NT2/D1 (cell line): ENCODE measurements at regions not wholly inside any gene's neighbourhood (a gene's known extent, or its start where the extent isn't known, plus 50 kb on each side); places are given as distances from the start of the nearest gene placed in this dataset.
"Not testable (repeated sequence)": the region's sequence is repeated elsewhere in the genome, so short reads cannot be mapped to it uniquely, and the experiment has no call there.

Experiments used
- DNase-seq: peaks from one replicate; pipeline ENCODE4 v3.0.0-alpha.2; 2011; ENCODE audit warnings: low read depth, low spot score
- H3K27me3 ChIP-seq: 2 replicates; pipeline ENCODE4 v1.6.0; 2011; ENCODE audit warnings: mild to moderate bottlenecking; ENCODE audit not compliant: insufficient read length, insufficient read depth
- H3K36me3 ChIP-seq: 2 replicates; pipeline ENCODE4 v1.6.1; 2011; ENCODE audit warnings: mild to moderate bottlenecking, low read length, mixed read lengths; ENCODE audit not compliant: insufficient read depth, insufficient read length
- H3K4me1 ChIP-seq: 2 replicates; pipeline ENCODE4 v1.5.1; 2011; ENCODE audit not compliant: insufficient read depth, insufficient read length
- H3K4me3 ChIP-seq: 2 replicates; pipeline ENCODE4 v1.5.1; 2011; ENCODE audit warnings: low read depth; ENCODE audit not compliant: insufficient read length
- H3K9ac ChIP-seq: 2 replicates; pipeline ENCODE4 v1.6.0; 2011; ENCODE audit warnings: low read depth; ENCODE audit not compliant: insufficient read length
- H3K9me3 ChIP-seq: 2 replicates; pipeline ENCODE4 v1.5.1; 2011; ENCODE audit warnings: mild to moderate bottlenecking, low read length; ENCODE audit not compliant: insufficient read depth
- SUZ12 ChIP-seq: IDR thresholded peaks from 2 replicates; pipeline ENCODE4 v1.6.1; 2011; ENCODE audit not compliant: insufficient read length, insufficient read depth; ENCODE audit errors: extremely low read depth
- YY1 ChIP-seq: IDR thresholded peaks from 2 replicates; pipeline ENCODE4 v1.6.1; 2011; ENCODE audit not compliant: insufficient read length, insufficient read depth
- ZNF274 ChIP-seq: IDR thresholded peaks from 2 replicates; pipeline ENCODE4 v1.6.1; 2011; ENCODE audit warnings: mild to moderate bottlenecking, low read depth, low read length

DNA sequence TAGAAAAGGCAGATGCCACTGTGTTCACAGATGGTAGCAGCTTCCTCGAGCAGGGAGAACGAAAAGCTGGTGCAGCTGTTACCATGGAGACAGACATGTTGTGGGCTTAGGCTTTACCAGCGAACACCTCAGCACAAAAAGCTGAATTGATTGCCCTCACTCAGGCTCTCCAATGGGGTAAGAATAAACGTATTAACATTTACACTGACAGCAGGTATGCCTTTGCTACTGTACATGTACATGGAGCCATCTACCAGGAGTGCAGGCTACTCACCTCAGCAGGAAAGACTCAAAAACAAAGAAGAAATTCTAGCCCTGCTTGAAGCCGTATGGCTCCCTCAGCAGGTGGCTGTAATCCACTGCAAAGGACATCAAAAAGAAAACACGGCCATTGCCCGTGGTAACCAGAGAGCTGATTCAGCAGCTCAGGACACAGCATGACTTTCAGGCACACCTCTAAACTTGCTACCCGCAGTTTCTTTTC lies 197.7 kb downstream of the ZNF737 start:
- Histone ChIP-seq H3K36me3 (no peaks in the 10 kb centered on the region), H3K9ac (peak overlapping the region; percentile 61), H3K4me1 (peaks cover 6% of the 10 kb centered on the region), H3K27me3 (peaks cover 30% of the 10 kb centered on the region), H3K4me3 (no peak overlapping the region), H3K9me3 (peaks cover 19% of the 10 kb centered on the region; the same call in 1 of the 2 replicates)
- peak; percentile 72 for DNase-seq
- TF ChIP-seq YY1 = no peak
- TF ChIP-seq ZNF274 = no peak
- TF ChIP-seq SUZ12 = no peak

DNA sequence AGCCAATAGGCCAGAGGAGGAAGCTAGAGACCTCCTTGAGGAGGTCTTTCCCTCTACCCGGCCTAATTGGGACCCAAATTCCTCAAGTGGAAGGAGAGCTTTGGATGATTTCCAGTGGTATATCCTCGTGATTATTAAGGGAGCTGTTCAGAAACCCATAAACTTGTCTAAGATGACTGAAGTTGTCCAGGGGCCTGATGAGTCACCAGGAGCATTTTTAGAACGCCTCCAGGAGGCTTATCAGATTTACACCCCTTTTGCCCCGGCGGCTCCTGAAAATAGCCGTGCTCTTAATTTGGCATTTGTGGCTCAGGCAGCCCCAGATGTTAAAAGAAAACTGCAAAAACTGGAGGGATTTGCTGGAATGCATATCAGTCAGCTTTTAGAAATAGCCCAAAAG lies 198.1 kb downstream of the ZNF486 start:
- peaks cover 13% of the 10 kb centered on the region; the same call in 1 of the 2 replicates for H3K9me3 ChIP-seq
- no peak for DNase-seq

DNA sequence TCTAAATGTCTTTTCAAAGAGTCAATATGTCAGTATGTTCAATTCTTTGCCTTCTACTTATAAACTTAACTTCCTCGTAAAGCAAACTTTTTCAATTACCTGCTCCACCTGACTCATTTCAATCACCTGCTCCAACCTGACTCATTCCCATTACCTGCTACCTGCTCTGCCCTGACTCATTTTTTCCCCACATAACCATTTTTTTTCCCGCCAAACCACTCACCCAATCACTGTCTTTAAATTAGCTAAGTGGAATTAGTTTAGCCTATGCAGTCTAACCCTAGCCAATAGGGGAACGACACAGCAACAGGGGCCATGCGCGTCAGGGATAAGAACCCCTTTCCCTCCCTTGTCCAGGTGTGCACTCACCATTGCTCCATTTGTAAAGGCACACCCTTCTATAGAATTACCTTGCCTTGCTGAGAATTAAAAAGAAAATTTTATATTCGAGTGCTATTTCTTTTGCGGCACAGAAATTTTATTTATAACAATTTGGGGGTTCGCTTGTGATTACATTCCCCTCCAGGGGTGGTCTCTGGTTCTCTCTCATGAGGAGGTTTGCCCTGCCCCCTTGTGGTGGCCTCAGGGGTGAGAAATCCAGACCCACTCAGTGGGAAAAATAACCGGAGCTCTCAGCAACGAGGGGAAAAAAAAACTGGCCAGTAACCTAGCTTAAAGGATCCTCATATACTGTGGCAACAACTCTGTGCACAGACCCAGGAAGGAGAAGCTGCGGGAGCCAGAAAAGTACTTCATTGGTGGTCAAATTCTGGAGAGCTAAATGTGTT lies 193.1 kb downstream of the ZNF486 start:
- Histone ChIP-seq H3K4me1 (no peaks in the 10 kb centered on the region), H3K9ac (peak overlapping the region; percentile 42), H3K4me3 (no peak overlapping the region), H3K9me3 (peaks cover 23% of the 10 kb centered on the region), H3K36me3 (no peaks in the 10 kb centered on the region), H3K27me3 (no peaks in the 10 kb centered on the region)
- no peak for DNase-seq
- TF ChIP-seq SUZ12 = no peak
- TF ChIP-seq YY1 = no peak

More for the DNA sequence above, 198.1 kb downstream of the ZNF486 start:
- Histone ChIP-seq H3K36me3 (no peaks in the 10 kb centered on the region), H3K27me3 (peaks cover 23% of the 10 kb centered on the region), H3K4me1 (peaks cover 6% of the 10 kb centered on the region), H3K4me3 (no peak overlapping the region), H3K9ac (no peak overlapping the region)
- TF ChIP-seq ZNF274 = no peak
- no peak for TF ChIP-seq SUZ12
- TF ChIP-seq YY1 = no peak

DNA sequence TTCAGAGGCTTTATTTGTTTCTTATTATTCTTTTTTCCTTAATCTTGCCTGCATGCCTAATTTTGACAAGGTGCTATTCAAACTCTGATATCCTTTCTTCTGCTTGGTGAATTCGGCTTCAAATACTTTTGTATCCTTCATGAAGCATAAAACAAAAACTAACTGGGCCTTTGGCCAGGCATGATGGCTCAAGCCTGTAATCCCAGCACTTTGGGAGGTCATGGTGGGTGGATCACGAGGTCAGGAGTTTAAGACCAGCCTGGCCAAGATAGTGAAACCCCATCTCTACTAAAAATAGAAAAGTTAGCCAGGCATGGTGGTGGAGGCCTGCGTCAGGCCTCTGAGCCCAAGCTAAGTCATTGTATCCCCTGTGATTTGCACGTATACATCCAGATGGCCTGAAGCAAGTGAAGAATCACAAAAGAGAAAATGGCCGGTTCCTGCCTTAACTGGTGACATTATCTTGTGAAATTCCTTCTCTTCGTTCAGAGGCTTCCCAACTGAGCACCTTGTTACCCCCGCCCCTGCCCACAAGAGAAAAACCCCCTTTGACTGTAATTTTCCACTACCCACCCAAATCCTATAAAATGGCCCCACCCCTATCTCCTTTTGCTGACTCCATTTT lies 191.9 kb downstream of the ZNF486 start:
- not testable (repeated sequence) for H3K4me1 ChIP-seq, H3K27me3 ChIP-seq, DNase-seq, H3K36me3 ChIP-seq, H3K4me3 ChIP-seq, H3K9ac ChIP-seq
- peaks cover 21% of the 10 kb centered on the region for H3K9me3 ChIP-seq

DNA sequence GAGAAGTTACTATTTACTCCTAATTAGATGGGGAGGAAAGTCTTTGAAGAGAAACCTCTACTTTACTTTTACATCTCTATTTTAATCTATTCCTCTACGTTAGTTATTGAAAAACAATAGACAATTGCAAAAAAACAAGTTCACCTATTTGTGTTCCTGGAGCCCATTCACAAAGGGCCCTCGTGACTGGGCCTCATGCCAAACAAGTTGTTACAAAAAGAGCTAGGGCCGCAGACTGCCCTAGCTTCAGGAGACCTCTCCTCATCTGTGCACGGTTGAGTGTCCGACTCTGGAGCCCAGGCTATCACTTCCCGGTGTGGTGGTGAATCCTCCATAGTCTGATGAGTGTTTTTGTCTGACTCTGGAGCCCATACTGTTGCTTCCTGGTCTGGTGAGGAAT lies 190.9 kb downstream of the ZNF486 start:
- TF ChIP-seq ZNF274 = no peak
- TF ChIP-seq YY1 = no peak
- no peak for TF ChIP-seq SUZ12
- Histone ChIP-seq H3K4me3 (no peak overlapping the region), H3K27me3 (no peaks in the 10 kb centered on the region), H3K9me3 (peaks cover 21% of the 10 kb centered on the region), H3K4me1 (no peaks in the 10 kb centered on the region), H3K9ac (no peak overlapping the region), H3K36me3 (no peaks in the 10 kb centered on the region)
- DNase-seq = no peak

DNA sequence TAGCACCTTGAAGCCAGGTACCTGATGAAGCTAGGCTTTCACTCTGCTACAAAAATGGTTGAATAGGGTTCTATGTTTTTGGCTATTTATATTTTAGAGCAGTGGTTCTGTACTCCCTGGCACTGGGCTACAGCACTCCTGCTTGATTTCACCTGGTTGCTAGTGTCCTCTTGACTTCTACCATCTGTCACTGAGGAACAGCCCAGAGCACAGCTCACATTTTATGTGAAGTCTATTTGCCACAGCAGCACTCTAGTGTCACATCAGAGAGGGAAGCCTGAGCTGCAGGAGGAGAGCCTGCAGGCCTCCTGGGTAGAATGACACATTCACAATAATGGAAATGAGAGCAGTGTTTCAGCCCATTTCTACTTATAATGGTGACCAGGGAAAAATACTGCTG lies 184.2 kb downstream of the ZNF486 start:
- peaks cover 1% of the 10 kb centered on the region; the same call in 1 of the 2 replicates for H3K9me3 ChIP-seq
- no peak for TF ChIP-seq SUZ12
- no peak for TF ChIP-seq YY1
- TF ChIP-seq ZNF274 = no peak
- no peak for DNase-seq
- H3K9ac ChIP-seq = no peak overlapping the region
- no peak overlapping the region for H3K4me3 ChIP-seq
- no peaks in the 10 kb centered on the region for H3K27me3 ChIP-seq
- no peaks in the 10 kb centered on the region for H3K36me3 ChIP-seq
- no peaks in the 10 kb centered on the region for H3K4me1 ChIP-seq

DNA sequence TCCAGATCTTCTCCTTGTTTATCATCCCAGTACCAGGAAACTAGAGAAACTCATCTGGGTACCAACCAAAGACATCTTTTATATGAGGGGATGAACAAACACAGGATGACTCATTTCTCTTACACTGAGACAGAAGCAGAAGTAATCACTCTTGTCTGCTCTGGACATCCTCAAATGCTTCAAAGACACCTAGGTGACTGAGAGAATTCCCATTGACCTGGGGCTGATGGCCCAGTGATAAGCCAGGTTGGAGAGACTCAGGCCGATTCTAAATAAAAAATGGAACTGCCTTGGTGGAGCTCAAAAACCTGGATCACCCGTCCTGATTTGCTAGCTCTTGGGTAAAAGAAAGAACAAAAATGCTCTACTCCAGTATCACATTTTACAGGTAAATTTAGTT lies 182.2 kb downstream of the ZNF486 start:
- no peaks in the 10 kb centered on the region for H3K27me3 ChIP-seq
- no peaks in the 10 kb centered on the region for H3K36me3 ChIP-seq
- H3K9me3 ChIP-seq = no peaks in the 10 kb centered on the region
- H3K4me1 ChIP-seq = no peaks in the 10 kb centered on the region
- TF ChIP-seq SUZ12 = no peak
- TF ChIP-seq YY1 = no peak
- TF ChIP-seq ZNF274 = no peak
- H3K4me3 ChIP-seq = no peak overlapping the region
- no peak overlapping the region for H3K9ac ChIP-seq
- DNase-seq = no peak
